ENCODE measurements at regions not wholly inside any gene's neighbourhood (a gene's known extent, or its start where the extent isn't known, plus 50 kb on each side); places are given as distances from the start of the nearest gene placed in this dataset.

GRCh38 chr12:91777268-91777992 lies 368.2 kb downstream of the BTG1 start:
- no peak for TF ChIP-seq CTCF (IDR thresholded peaks at IDR 0.05; ENCODE audit: poor library complexity)
- TF ChIP-seq EZH2 (IDR thresholded peaks at IDR 0.05; ENCODE audit: borderline replicate concordance): no peak

Measured in hepatocyte (in vitro differentiated cells).